GM18517 (cell line): ENCODE measurements at regions not wholly inside any gene's neighbourhood (a gene's known extent, or its start where the extent isn't known, plus 50 kb on each side); places are given as distances from the start of the nearest gene placed in this dataset.
A peak's percentile ranks its signal among the peaks of the same experiment; 100 is the strongest.

Experiments used
- ATAC-seq: cut with Tn5 transposase; IDR thresholded peaks from one replicate; pipeline ENCODE4 v1.9.1; 2021; ENCODE audit warnings: mild to moderate bottlenecking, moderate library complexity; ENCODE audit not compliant: unreplicated experiment

DNA sequence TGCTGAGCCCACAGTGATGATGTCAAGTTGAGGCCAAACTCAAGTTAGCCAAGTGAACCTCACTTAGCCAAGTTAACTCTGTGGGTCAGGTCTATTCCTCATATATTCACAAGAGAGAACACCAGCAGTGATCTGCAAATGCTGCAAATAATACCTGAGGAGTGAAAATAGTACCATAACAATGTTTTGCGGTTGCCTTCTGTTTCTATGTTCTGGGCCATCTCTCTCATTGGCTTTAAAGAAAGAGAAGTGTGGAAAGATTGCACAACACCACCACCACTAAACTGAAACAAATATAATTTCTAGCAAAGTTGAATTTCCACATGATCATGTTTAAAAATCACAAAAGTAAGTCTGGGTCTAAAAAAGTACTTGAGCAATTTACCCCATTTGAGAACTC is 211.1 kb upstream of the GALNT5 start:
- no peak for ATAC-seq

- no peak for ATAC-seq
These were observed 204.8 kb upstream of the GALNT5 start for GRCh38 chr2:157052685-157053224.

GRCh38 chr2:157053876-157054275 is 203.6 kb upstream of the GALNT5 start:
- no peak for ATAC-seq

- ATAC-seq, result no peak
These were observed 201.8 kb upstream of the GALNT5 start for GRCh38 chr2:157055660-157056199.

GRCh38 chr2:157056200-157056676 is 201.3 kb upstream of the GALNT5 start:
- no peak for ATAC-seq

DNA sequence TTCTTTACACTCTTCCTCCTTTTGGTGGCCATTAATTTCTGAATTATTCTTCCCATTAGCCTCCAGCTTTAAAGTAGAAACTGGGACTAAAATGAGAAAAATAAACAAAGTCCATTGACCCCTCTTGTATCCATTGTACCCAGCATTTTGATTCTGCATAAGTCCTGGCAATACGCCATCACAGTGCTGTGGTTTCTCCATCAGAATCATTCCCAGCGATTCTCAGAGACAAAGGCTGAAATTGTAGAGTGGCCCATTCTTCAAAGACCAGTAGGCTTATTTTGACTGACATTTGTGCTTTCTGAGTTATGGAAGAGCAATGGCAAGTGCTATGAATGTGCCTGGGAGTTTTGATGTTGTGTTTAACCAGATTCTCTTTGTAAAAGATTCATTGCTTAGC is 199.3 kb upstream of the GALNT5 start:
- no peak for ATAC-seq

GRCh38 chr2:157059036-157059435 is 198.5 kb upstream of the GALNT5 start:
- peak; percentile 45 for ATAC-seq

DNA sequence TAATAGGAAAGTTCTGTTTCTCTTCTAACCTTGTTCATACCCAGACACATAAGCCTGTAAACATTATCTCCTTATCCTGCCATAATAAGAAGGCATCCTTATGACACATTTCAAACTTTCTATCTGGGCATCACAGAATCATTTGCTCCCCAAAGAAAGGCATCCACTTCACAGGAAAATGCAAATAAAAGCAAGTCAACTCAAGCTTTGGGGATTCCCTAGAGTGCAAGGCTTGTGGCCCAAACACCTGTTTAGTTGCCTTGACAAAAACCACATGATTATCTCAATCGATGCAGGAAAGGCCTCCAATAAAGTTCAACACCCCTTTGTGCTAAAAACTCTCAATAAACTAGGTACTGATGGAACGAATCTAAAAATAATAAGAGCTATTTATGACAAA is 195.7 kb upstream of the GALNT5 start:
- ATAC-seq, result peak; percentile 93

DNA sequence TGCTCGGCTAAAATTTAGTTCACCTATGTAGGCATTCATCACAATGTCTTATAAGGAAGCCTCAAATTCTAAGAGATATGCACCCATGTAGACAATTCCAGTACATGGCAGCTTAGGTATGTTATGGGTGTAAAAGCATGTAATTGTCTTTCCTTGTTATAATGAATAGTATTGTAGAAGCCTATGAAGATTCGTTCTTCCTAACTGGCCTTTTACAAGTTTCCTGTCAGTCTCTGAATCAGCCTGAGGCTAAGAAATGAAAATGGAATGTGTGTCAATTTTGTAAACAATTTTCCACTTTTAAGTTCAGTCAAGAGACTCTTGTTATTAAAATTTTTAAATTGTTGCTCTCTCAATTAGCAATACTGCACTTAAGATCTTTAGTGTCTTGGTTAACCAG is 189.9 kb upstream of the GALNT5 start:
- ATAC-seq, result no peak

DNA sequence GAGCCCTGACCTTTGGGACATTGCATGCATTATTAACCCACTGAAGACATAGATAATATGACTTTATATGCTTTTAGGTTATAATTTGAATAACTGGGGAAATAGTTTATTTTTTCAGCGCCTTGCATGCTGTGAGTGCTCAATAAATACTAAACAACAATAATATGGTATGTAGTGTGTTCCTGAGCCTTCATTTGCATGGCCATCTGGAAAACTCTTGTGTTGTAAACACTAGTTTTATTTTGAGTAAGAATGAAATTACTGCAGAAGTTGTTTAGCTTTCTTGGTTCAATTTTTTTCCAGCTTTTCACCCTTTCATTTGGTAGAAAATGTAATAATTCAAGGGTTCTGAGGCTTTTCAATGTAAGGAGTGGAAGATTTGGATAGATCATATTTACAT is 189.3 kb upstream of the GALNT5 start:
- ATAC-seq, result no peak

- ATAC-seq, result no peak
These were observed 181.6 kb upstream of the GALNT5 start for GRCh38 chr2:157075924-157076323.

GRCh38 chr2:157076526-157077161 is 180.9 kb upstream of the GALNT5 start:
- ATAC-seq, result peak; percentile 60

DNA sequence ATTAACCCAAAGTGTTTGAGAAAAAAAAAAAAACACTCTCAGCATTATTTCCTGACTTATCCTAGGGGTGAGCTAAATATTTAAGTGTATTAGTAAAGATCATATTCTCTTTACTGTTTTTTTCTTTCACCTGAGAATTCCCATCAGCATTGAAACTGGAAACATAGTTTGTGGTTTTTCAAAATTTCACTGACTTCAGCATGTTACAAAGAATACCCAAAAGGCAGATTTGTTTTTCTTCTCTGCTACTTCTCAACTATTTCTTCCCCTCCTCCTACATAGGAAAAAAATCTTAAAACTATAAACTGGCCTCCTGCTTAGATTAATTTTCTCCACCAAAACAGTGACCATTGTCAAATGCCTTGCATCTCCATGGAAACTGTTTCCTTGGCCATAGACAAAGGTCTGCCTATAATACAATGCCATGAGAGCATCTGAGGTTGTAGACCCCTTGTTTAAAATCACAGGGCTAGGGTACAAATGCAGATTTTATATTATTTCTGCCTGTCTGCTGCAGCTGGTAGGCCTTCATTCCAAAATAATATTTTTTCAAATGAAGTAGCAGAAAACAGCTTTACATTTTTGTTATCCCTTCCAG is 179.7 kb upstream of the GALNT5 start:
- no peak for ATAC-seq

DNA sequence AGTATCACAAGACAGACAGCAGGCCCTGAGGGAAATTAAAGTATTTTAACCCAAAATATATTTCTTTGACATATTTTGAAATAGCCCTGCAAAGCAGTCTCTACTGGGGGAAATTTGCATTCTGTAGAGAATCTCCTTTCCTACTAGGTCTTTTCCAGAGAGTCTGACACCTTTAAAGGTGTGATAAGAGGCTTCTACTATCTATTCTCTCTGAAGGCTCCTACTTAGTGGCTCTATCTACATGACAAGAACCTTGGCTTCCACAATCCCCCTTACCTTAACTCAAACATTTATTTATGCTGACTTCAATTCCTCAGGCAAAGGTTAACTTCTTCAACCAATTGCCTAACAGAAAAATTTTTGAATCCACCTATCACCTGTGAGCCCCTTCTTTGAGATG is 174.6 kb upstream of the GALNT5 start:
- no peak for ATAC-seq

- ATAC-seq, result no peak
These were observed 172.0 kb upstream of the GALNT5 start for GRCh38 chr2:157085522-157085921.

GRCh38 chr2:157087373-157088002 is 170.0 kb upstream of the GALNT5 start:
- no peak for ATAC-seq

DNA sequence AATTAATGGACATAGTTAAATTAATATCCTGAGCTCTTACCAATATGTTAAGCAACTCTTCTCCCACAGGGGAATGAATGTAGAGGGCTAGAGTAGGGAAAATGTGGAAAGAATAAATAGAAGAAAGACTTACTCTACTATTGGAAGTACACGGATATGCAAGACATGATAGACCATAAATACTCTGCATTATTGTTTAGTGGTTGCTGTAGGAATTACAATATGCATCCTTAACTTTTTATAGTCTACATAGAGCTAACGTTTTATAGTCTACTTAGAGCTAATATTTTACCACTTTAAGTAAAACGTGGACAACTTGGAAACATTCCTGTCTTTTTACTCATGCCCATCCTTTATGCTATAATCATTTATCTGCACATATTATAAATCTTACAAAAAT is 163.8 kb upstream of the GALNT5 start:
- ATAC-seq, result no peak

GRCh38 chr2:157105372-157105771 is 152.1 kb upstream of the GALNT5 start:
- no peak for ATAC-seq

DNA sequence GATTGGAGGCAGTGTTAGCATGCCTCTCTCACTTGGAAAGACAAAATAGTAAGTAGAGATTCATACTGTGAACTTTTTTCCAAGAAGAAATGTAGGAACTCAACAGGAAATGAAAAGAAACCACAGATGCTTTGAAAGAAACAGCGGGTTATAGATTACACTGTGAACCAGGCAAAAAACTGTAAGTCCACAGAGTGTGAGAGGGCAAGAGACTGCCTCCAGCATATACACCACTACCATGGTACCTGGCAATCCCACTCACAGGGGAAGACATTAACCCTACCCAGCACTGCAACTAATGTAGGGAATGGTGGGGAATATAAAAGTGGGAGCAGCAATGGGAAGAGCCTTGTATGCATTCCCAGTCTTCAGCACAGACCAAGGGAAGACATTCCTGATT is 150.6 kb upstream of the GALNT5 start:
- no peak for ATAC-seq

DNA sequence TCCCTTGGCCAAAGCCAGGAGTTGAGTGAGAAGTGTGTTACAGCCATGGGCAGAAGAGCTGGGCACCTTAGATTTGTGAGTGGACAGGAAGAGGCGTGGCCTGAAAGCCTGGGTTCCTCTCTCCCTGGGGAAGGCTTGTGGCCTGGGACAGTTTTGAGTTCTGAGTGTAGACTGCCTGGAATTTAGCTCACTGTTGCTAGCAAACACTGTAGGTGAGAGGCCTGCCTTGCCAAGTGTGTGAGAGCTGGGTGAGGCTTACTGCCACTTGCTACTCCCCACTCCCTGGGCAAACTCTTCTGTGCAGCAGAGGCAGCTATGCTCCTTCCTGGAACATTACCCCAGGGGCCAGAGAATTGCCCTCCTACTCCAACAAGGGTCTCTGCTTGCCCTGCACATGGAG is 150.0 kb upstream of the GALNT5 start:
- no peak for ATAC-seq

DNA sequence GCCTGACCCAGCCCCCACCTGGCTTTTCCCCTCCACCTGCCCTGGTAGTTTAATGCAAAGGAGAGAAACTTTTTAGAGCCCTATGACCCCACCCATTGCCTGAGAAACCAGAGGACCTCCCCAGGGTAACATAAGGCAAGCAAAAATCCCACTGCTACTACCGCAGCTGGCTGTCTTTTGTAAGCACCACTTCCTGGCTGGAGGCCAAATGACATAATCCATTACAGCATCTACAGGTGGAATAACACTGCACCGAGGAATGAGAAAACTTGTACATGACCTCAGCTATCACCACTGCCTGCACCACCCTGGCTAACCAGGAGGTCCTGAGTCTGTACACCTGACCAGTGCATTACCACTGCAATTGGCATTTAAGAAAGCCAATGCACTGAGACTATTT is 149.6 kb upstream of the GALNT5 start:
- ATAC-seq, result no peak

DNA sequence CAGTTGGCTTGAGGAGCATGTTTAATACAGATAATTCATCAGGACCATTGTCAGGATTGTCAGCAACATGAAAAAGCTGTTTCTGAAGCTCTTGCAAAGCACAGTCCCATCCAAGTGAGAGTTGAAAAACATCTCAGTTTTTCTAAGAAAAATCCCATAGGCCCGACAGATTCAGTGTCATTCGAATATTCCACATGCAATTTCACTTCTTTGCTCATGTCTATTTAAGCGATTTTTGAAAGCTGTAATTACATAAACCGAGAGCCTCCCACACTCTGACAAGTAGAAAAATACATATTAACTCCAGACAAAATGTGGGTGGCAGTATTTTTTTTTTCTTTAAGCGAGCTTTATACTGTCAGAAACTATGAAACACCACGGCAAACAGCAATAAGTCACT is 134.7 kb upstream of the GALNT5 start:
- no peak for ATAC-seq
